Testis (tissue), 2 donors: ENCODE measurements at regions not wholly inside any gene's neighbourhood (a gene's known extent, or its start where the extent isn't known, plus 50 kb on each side); places are given as distances from the start of the nearest gene placed in this dataset.

Experiments
- POLR2A ChIP-seq: fragments of 450-650 bp; IDR thresholded peaks from one replicate; pipeline ENCODE4 v1.6.1; 2017; ENCODE audit warnings: antibody characterized with exemption, mild to moderate bottlenecking, moderate library complexity
- TF ChIP-seq, protein P1 (sequence below), 3 experiments: fragments of 450-650 bp in 2 of 3; fragments of 200-600 bp in 1 of 3; sonication (generic) in 1 of 3; IDR thresholded peaks; one replicate each; pipeline ENCODE4 v1.5.1; 2016 to 2019; ENCODE audit warnings: antibody characterized with exemption in 3 of 3, mild to moderate bottlenecking in 2 of 3, moderate library complexity in 1 of 3

- TF ChIP-seq, protein P1, sequence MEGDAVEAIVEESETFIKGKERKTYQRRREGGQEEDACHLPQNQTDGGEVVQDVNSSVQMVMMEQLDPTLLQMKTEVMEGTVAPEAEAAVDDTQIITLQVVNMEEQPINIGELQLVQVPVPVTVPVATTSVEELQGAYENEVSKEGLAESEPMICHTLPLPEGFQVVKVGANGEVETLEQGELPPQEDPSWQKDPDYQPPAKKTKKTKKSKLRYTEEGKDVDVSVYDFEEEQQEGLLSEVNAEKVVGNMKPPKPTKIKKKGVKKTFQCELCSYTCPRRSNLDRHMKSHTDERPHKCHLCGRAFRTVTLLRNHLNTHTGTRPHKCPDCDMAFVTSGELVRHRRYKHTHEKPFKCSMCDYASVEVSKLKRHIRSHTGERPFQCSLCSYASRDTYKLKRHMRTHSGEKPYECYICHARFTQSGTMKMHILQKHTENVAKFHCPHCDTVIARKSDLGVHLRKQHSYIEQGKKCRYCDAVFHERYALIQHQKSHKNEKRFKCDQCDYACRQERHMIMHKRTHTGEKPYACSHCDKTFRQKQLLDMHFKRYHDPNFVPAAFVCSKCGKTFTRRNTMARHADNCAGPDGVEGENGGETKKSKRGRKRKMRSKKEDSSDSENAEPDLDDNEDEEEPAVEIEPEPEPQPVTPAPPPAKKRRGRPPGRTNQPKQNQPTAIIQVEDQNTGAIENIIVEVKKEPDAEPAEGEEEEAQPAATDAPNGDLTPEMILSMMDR (IDR thresholded peaks at IDR 0.05): no peak
- TF ChIP-seq POLR2A: no peak
These were observed 93.2 kb upstream of the MYL10 start for GRCh38 chr7:101722247-101722646.
